HG03565 (cell line): ENCODE measurements at regions not wholly inside any gene's neighbourhood (a gene's known extent, or its start where the extent isn't known, plus 50 kb on each side); places are given as distances from the start of the nearest gene placed in this dataset.

Experiments used
- ATAC-seq: cut with Tn5 transposase; IDR thresholded peaks from one replicate; pipeline ENCODE4 v1.9.1; 2021; ENCODE audit warnings: mild to moderate bottlenecking, moderate library complexity; ENCODE audit not compliant: unreplicated experiment

DNA sequence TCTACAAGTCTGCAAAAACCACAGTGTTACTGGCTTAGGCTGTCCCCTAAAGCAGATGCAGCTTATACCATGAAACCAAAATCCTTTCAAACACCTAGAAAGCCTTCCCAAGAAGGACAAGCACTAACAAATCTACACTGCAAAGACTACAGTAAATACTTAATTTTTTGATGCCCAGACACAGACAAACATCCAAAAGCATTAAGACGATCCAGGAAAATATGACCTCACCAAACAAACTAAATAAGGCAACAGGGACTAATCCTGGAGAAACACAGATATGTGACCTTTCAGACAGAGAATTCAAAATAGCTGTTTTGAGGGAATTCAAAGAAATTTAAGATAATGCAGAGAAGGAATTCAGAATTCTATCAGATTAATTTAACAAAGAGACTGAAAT is 423.5 kb downstream of the COL12A1 start:
- ATAC-seq = no peak

DNA sequence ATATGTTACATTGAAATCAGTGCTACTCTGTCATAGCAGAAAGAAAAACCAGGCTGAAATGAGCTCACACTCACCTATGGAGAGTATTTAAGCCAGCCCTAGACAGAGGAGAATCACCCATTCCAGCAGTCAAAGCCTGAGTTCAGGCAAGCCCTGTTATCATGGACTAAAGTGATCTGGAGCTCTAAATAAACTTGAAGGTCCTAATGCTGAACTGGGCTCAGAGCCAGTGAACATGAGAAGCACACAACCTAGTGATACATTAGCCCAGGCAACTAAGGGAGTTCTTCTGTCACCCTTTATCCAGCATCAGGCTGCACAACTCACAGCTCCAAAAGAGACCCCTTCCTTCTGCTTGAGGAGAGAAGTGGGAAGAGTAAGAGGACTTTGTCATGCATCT is 425.0 kb downstream of the COL12A1 start:
- no peak for ATAC-seq

DNA sequence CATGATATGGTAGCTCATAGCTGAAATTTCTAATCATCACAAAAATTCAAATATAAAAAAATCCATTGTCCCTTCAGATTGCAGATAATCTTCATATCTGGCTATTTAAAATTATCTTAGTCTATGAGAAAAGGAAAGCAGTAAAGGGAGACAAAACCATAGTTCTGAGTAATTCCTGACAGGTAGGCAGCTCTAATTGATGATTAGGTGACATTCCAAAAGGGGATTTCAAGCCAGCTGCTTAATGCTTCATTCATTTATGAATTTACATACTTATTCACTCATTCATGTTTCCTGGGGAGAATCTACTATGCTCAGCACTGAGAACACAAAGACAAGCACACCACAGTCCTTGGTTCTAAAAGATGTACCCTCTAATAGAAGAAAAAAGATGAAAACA is 437.1 kb downstream of the COL12A1 start:
- ATAC-seq = no peak

DNA sequence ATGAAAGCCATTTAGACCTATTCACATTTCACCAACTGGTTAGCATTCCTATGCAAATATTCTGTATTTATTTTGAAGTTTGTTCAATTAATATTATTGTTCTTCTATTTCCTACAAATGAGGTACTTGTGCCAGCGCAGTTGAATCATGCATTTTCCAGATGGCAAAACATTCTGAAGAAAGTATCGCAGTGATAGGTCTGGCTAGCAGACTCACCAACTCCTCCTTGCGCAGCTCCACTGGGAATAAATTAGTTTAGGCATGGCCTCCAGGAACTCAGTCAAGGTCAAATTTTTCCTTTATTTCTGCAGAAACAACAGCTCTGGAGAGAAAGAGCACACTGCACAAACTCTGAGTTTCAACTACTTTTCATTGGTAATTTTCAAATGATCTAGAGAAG is 437.7 kb downstream of the COL12A1 start:
- no peak for ATAC-seq

DNA sequence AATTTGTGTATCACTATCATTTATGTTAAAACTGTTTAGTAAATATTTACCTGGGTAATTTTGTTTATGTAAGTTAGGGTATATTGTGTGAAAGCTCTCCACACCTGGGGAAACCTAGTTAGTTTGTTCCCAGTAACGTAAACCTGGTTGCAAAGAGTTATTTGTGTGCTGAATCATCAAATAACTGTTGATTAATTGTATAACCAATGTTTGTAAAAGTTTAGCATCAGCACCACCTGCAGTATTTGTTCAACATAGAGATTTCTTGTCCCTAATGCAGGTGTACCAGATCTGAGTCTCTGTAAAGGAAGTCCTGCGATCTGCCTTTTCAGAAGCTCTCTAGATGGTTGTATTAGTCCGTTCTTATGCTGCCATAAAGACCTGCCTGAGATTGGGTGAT is 440.4 kb downstream of the COL12A1 start:
- ATAC-seq = no peak

DNA sequence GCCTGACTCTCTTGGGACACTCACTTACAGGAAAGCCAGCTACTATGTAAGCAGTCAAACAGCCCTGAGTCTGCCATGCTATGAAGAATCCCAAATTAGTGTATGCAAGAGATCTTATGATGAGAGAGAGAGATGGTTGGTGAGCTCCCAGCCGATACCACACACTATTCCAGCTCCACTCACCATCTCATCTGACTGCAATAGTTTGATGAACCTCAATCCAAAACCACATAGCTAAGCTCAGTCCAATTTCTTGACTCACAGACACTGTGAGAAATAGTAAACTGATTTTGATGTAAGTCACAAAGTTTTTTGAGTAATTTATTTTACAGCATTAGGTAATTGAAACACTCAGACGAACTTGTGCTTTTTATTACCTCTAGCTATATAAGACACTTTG is 441.4 kb downstream of the COL12A1 start:
- no peak for ATAC-seq

DNA sequence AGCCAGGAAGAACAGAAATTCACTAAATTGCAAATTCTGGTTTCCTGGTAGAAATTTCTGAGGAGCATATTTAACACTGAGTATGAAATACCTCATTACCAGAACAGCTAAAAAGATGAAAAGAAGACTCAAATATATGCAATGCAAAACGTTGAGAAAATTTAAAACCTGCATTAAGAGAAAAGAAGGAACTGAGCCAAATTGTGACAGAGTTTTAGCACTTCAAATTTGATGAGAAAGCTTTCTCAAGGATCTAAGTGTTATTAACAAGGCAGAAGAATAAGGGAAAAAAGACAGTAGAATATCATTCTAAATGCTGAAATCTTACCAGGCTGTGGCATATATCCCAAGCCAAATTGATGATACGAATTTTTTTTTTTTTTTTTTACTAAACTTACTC is 443.0 kb downstream of the COL12A1 start:
- ATAC-seq = no peak

DNA sequence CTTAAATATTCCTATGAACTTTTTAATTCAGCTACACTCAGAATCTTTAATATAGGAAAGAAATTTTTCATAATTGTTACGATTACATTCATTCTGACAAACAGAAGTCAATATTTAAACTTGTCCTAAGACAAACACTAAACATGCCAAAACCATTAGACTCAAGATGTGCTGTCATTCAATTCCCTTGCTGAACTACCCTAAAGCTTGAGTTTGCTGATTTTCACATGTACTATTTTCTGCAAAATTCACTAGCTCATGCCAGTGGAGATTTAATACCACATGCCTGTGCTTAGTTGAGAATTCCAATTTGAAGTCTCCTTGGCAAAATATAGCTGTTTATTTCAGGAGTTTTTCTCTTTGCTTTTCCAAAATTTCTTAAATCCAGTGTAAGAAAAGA is 448.0 kb downstream of the COL12A1 start:
- ATAC-seq = no peak

DNA sequence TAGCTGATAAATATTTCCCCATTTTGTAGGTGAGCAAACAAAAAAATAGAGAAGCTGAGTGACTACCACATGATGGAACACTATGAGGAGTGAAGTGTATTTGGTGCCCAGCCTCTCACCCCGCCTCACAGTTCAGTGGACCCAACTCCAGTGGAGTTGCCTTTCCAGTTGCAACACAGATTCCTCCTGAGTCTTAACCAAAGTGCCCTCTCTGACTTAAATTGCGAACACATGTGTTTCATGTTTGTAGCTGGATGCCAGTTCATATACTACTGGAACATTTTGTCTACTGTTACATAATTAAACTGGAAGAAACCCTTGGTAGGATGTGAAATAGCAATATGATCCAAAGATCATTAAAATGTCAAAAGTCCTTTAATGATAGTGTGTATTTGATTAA is 448.9 kb downstream of the COL12A1 start:
- no peak for ATAC-seq

DNA sequence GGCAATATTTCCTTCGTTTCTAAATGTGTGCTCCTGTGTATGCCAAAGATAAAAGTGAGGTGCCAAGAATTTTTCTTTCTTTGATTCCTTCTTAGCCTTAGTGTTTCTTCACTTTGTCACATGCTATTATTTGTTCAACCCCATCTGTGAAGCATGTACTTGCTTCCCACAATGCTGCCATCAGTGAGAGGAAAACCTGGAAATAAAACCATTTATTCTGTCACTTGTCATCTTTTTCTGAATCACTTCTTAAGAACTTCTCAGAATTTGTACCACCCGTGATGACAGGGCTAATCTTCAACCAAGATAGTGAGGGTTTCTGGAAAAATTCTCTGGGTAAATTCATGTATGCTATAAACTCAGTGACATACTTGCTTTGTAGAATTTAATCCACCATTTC is 450.1 kb downstream of the COL12A1 start:
- no peak for ATAC-seq

DNA sequence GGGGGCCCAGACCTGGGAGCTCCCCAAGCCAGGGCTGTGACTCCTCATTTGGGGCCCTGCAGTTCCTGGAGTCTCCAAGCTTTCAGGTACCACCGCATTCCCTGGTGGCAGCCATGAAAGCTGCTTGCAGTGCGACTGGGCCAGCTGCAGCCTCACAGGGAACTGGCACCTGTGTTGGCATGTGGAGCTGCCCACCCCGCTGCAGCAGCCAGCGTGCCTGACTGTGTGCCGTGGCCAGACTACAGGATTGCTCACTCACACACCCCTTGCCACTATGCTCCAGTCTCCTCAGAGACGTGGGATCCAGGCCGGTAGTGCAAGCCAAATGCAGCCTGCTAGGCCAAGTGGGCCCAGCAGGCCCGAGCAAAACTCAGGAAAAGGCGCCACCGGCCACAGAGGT is 450.7 kb downstream of the COL12A1 start:
- no peak for ATAC-seq

DNA sequence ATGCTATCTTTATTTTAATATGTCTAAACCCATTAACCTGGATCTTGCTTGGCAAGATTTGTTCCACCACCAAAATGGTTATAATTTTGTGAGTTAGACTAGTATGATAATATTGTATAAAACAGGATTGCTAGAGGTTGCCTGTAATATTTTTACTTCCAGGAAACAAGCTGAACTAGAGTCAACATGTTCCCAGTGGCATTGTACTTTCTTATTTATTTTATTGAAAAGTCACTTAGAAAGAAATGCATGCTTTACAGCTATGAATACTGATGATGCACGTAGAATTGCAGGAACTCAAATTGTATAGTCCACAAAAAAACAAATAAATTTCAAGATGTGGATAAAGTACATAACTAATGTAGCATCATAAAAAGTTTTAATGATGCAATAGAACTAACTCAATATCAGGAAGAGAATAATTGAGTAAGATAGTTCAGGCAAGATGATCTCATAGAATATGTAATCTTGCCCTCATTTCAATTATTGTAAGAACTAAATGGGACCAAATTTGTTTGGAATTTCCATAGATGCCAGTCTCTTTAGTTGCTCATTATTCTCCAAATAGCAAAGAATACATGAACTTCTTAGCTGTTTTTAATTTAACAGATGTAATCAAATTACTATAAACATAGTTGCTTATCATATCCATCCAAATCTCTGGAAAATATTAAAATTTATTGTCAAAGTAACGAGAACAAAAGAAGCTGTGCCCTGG is 451.8 kb downstream of the COL12A1 start:
- ATAC-seq = no peak

DNA sequence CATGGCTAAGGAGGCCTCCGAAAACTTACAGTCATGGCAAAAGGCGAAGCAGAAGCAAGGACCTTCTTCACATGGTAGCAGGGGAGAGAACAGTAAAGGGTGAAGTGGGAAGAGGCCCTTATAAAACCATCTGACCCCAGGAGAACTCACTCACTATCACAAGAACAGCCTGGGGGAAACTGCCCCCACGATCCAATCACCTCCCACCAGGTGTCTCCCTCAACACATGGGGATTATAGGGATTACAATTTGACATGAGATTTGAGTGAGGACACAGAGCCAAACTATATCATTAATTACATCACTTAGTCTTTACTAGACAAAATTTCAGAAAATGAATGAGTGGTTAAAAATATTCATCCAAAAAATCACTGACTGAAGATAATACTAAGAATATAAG is 453.6 kb downstream of the COL12A1 start:
- ATAC-seq = no peak

DNA sequence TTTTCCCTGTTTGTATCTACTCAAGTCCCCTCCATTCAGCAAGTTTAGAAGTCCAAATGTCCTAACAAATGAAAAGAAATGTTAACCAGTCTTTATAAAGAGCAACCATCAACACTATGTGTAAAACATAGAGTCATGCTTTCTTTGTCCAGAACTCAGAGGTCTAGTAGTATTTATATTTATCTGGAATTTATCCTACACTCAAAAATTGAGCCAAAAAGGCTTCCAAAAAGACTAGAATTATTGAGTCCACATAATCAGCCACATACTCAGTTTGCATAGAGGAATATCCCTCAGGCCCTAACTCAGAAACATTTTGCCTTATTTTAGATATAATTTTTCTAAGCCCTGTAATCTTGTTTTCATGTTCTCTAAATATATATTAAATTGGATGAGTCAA is 455.0 kb downstream of the COL12A1 start:
- ATAC-seq = no peak

DNA sequence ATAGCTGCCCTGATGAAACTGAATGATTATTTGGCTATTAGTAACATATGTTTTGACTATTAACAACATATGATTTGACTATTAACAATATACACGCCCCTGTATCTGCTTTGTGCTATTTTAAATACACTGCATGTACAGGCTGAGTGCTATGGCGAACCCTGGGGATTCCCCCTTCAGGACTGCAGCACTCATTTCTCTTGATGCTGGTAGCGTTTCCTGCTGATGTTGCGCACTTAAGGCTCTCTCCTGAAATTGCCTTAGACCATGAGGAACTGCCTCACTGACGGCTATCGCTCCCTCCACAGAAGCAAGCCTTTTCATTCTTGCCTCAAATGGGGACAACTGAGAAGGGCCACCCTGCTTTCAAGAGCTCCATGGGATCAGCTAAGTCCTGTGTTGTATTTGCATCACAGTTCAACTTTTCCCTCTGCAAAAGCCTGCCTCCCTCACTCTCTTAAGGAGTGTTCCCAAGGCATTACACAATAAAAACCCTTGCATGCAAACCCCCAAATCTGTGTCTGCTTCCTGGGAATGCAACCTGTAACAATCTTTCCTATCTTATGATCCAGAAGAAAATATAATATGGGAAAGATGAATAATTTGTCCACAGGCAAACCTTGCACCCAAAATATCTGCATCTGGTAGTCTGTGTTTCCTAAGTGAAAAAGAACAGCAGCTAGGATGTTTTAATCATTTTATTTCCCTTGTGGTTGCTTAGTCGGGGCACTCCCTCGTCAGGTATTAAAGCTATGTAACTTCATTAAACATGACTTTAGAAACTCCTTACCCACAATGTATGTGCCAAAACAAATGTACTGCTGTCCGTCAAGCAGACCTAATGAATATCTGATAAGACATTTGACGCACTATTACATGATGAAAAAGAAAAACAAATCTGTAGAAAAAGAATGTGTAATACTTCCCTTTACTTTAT is 456.4 kb downstream of the COL12A1 start:
- ATAC-seq = no peak

DNA sequence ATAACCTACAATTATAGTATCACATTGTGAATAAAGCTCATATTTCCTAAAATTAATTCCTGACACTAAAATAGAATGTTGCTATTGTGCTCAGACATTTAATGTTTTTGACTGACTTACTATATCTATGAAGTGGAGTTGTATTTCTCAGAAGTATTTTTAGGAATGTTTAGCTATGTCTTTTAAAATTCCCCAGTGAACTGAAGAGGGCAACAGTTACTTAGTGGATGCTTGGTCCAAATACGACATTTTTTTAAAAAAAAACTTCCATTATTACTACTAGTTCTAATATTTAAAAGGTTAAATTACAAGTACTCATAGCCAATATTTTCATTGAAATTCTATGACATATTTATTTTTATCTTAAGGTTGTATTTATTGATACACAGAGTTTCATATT is 460.2 kb downstream of the COL12A1 start:
- ATAC-seq = no peak

DNA sequence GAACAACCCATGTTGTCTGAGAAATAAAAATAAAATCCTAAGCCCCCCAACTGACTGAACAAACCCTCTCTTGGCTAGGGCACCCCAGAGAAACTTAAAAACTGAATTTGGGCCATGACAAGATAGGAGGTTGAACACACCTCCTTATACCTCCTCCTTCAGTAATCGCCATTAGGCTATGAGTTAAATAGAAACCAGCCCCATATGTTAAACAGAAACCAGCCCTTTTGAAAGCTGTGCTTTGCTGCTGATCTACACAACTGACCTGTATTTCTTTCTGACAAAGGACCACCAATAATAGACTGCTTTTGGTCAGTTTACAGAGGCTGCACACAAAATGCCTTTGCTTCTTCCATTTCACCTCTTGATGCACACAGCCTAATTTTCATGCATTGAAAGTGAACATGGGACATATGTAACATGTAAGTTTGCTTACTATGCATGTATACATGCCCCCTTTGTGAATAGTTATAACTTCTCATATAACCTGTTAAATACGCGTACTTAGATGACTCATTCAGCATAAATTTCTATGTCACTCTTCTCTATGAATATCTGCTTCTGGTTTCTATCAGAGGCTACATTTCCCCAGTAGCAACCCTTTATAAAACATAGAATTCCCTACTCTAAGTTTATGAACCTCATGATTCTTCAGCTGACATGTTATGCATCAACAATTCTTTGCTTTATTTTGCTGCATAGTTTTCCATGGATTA is 462.9 kb downstream of the COL12A1 start:
- no peak for ATAC-seq

DNA sequence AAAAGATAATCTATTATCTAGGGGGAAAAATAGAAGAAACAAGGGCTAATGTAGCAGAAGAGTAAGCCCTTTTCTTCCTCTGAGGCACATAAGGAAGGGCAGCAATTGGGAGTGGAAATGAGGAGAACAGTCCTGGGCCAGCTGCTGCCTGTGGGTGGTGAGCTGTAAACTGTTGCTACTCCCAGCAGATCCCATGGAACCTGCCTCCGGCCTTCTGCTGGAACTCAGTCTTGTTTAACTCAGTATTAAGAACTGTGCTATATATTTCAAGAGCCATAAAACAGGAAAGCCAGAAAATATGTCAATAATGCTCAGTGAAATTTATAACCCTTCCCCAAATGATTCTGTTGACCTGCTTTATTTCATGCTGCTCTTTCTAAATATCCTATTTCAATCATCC is 464.2 kb downstream of the COL12A1 start:
- no peak for ATAC-seq

DNA sequence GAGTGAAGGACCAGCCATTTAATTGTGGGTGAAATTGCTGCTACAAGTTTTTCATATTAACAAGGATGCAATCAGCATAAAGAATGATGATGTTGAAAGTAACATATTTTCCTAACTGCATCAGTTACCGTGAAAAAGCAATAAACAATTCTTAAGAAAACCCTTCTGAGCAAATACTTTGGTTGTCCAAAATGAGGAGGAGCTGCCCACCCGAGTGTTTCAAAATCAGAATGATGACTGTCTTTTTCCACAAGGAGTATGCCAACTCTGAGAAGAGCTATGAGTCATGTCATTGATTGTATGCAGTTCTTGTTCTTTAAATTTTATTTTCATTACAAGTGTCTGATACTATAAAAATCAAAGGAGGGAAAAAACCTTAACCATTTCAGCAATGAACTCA is 470.5 kb downstream of the COL12A1 start:
- ATAC-seq = no peak

DNA sequence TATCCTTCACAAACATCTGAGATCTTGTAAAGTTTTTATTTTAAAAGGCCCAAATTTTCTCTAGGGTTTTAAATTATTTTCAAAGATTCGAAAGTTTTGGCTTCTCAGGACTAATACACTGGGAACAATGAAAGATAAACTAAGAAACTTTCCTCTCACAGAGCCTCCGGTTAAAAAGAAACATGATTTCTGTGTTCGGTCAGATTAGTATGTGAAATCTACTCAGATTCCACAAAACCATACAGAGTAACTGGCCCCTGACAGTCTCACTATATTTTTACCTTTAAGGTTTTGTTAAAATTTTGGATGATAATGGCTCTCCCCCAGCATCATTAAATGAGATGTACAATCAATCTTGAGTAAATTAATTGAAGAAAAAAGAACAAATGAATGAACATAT is 471.0 kb downstream of the COL12A1 start:
- ATAC-seq = no peak

DNA sequence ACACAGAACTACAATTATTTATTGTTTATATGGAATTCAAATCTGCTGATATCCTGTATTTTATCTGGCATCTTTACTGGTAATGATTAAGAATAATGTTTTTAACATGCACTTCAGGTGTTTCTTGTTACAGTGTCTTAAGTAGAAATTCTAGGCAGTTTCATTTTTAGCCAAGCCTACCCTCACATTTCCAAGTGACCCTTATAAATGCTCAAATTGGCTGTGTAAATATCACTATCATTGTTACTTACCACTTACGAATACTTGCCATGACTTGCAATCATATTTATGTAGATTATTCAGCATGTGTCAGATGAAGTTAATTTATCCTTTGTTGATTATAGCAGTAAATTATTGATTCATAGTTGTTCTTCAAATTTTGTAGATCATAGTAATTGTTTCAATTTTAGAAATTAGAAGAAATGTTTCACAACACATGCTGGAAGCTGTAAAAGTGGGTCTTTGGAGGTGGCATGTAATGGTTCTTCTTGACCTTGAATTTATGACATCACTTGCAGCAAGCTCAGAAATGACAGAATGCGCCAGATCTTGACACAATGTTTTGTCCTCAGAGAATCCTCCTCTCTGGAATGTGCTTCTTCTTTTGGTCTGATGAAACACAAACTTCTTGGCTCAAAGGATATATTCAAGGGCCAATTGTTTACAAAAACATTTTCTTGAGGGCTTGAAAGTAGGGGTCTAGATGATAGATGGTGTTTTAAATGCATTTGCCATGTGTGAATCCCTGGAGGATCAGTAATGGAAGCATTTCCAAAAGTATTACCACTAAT is 471.8 kb downstream of the COL12A1 start:
- ATAC-seq = no peak
